Right lobe of liver (tissue), 4 donors: ENCODE measurements at regions not wholly inside any gene's neighbourhood (a gene's known extent, or its start where the extent isn't known, plus 50 kb on each side); places are given as distances from the start of the nearest gene placed in this dataset.

Experiments used
- POLR2A ChIP-seq: fragments of 450-650 bp; IDR thresholded peaks from one replicate; pipeline ENCODE4 v1.6.1; 2017; ENCODE audit warnings: antibody characterized with exemption, mild to moderate bottlenecking
- TF ChIP-seq, protein P1 (sequence below), 4 donors: fragments of 200-600 bp in 3 of 4; fragments of 450-650 bp in 1 of 4; IDR thresholded peaks; one replicate each; pipeline versions ENCODE4 v1.5.1 to v1.8.0; 2016 to 2022; ENCODE audit warnings: antibody characterized with exemption in 4 of 4, mild to moderate bottlenecking in 2 of 4
- donor health status: DM: no; HTN: no; CAD: no.
- donor health status: DM: no; HTN: no; CAD: no.
- donor health status: DM: no; HTN: yes; CAD: no.

DNA sequence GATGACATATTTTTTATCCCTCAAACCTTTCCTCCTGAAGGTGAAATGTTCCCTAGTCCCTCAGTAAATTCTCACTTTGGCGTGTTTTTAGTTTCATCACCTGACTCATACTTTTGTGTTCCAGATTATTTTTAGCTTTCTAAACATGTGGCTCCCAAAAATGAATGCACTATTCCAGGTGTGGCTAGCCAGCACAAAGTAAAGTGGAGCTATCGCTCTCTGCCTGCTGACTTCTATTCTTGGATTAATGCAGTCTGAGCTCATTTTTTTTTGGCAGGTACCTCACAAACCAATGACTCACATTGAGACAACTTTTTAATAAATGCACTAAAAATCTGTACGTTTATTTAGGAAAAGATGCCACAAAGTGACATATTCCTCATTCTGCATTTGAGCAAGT is 58.8 kb upstream of the LANCL2 start:
- TF ChIP-seq, protein P1, sequence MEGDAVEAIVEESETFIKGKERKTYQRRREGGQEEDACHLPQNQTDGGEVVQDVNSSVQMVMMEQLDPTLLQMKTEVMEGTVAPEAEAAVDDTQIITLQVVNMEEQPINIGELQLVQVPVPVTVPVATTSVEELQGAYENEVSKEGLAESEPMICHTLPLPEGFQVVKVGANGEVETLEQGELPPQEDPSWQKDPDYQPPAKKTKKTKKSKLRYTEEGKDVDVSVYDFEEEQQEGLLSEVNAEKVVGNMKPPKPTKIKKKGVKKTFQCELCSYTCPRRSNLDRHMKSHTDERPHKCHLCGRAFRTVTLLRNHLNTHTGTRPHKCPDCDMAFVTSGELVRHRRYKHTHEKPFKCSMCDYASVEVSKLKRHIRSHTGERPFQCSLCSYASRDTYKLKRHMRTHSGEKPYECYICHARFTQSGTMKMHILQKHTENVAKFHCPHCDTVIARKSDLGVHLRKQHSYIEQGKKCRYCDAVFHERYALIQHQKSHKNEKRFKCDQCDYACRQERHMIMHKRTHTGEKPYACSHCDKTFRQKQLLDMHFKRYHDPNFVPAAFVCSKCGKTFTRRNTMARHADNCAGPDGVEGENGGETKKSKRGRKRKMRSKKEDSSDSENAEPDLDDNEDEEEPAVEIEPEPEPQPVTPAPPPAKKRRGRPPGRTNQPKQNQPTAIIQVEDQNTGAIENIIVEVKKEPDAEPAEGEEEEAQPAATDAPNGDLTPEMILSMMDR (IDR thresholded peaks at IDR 0.05), result no peak
- TF ChIP-seq POLR2A, result no peak
